Endothelial cell of umbilical vein (primary cell): ENCODE measurements at regions not wholly inside any gene's neighbourhood (a gene's known extent, or its start where the extent isn't known, plus 50 kb on each side); places are given as distances from the start of the nearest gene placed in this dataset.

Experiments
- BruUV-seq: library from RNA; stranded (reverse); fragments of 400-500 nt; replicated peaks from 2 replicates; lab custom pipeline; 2021; lab: Mats Ljungman, UMichigan
- CTCF ChIA-PET: fragments of 300-600, 350-600 bp; sonication (Branson Sonifier 250); formaldehyde crosslinking; loops from one replicate; lab custom pipeline; 2021; ENCODE audit warnings: antibody characterized with exemption, inconsistent platforms; lab: Charles Lee
- POLR2A ChIA-PET: fragments of 300-600, 350-600 bp; sonication (Branson Sonifier 250); formaldehyde crosslinking; loops from one replicate; lab custom pipeline; 2021; ENCODE audit warnings: antibody characterized with exemption, inconsistent platforms; lab: Charles Lee
- DNase-seq: peaks from one replicate; pipeline ENCODE4 v3.0.0-alpha.2; 2011; ENCODE audit warnings: low read depth, low spot score
- FAIRE-seq: peaks from 2 replicates; lab custom pipeline; 2011; peaks lifted over from hg19 to GRCh38; lab: Jason Lieb, UNC
- H2AFZ ChIP-seq: 2 replicates; pipeline ENCODE4 v1.6.0; 2012; ENCODE audit warnings: low read depth, low read length, control low read depth, inconsistent platforms
- H3K27ac ChIP-seq: 2 replicates; pipeline ENCODE4 v1.5.1; 2011; ENCODE audit warnings: low read depth, mild to moderate bottlenecking, control low read depth, low read length, moderate library complexity; ENCODE audit not compliant: insufficient read depth
- H3K27me3 ChIP-seq, 2 experiments: 2 replicates each; pipeline versions ENCODE4 v1.6.0 to v1.6.1; 2011; ENCODE audit warnings: low read length in 2 of 2, mixed read lengths in 1 of 2; ENCODE audit not compliant: control insufficient read depth in 2 of 2, insufficient read depth in 2 of 2
- H3K36me3 ChIP-seq, 2 experiments: 2 replicates in 1 of 2; 3 replicates in 1 of 2; pipeline ENCODE4 v1.5.1; 2011; ENCODE audit warnings: low read length in 2 of 2, mild to moderate bottlenecking in 1 of 2, moderate library complexity in 1 of 2; ENCODE audit not compliant: control insufficient read depth in 2 of 2, insufficient read depth in 2 of 2; ENCODE audit errors: extremely low read depth in 1 of 2
- H3K4me1 ChIP-seq: 3 replicates; pipeline ENCODE4 v1.5.1; 2011; ENCODE audit warnings: mild to moderate bottlenecking, low read length; ENCODE audit not compliant: control insufficient read depth, insufficient read depth; ENCODE audit errors: extremely low read depth
- H3K4me2 ChIP-seq: 2 replicates; pipeline ENCODE4 v1.6.1; 2011; ENCODE audit warnings: low read length, control low read depth, mixed read lengths; ENCODE audit not compliant: insufficient read depth
- H3K4me3 ChIP-seq, 3 experiments: fragments of 200-600 bp in 1 of 3; sonication (generic), shearing (Covaris generic) in 1 of 3; replicated peaks in 1 of 3; 2 replicates each; pipeline ENCODE4 v1.5.1; 2011 to 2016; ENCODE audit warnings: control low read depth in 3 of 3, low read length in 3 of 3, mild to moderate bottlenecking in 2 of 3, inconsistent platforms in 1 of 3, low read depth in 1 of 3, moderate library complexity in 1 of 3; ENCODE audit not compliant: insufficient read depth in 1 of 3
- H3K79me2 ChIP-seq: 2 replicates; pipeline ENCODE4 v1.6.0; 2012; ENCODE audit warnings: low read length, inconsistent platforms; ENCODE audit not compliant: control insufficient read depth, insufficient read depth
- H3K9ac ChIP-seq: replicated peaks from 2 replicates; pipeline ENCODE3; 2011; ENCODE audit warnings: low read length, control low read depth; ENCODE audit not compliant: insufficient read depth; ENCODE audit errors: extremely low read depth
- H3K9me1 ChIP-seq: replicated peaks from 3 replicates; pipeline ENCODE4 v1.6.0; 2011; ENCODE audit warnings: mild to moderate bottlenecking, low read length; ENCODE audit not compliant: control insufficient read depth, insufficient read depth; ENCODE audit errors: extremely low read depth
- H3K9me3 ChIP-seq: replicated peaks from 2 replicates; pipeline ENCODE4 v1.5.1; 2012; ENCODE audit warnings: low read length, inconsistent platforms; ENCODE audit not compliant: control insufficient read depth, insufficient read depth
- H4K20me1 ChIP-seq: replicated peaks from 2 replicates; pipeline ENCODE3; 2011; ENCODE audit warnings: mild to moderate bottlenecking, low read length; ENCODE audit not compliant: control insufficient read depth, insufficient read depth; ENCODE audit errors: extremely low read depth
- CTCF ChIP-seq, 2 donors: IDR thresholded peaks; 1 replicate in 1 of 2; 2 replicates in 1 of 2; pipeline ENCODE4 v1.5.1; 2011; ENCODE audit warnings: low read length in 2 of 2, mild to moderate bottlenecking in 2 of 2, moderate library complexity in 2 of 2, control low read depth in 1 of 2, inconsistent platforms in 1 of 2, low read depth in 1 of 2; ENCODE audit not compliant: insufficient read depth in 1 of 2; ENCODE audit errors: extremely low read depth in 1 of 2
- EZH2 ChIP-seq: IDR thresholded peaks from 2 replicates; pipeline ENCODE4 v1.6.1; 2012; ENCODE audit warnings: borderline replicate concordance, low read depth, mild to moderate bottlenecking, moderate library complexity, low read length, inconsistent platforms; ENCODE audit not compliant: severe bottlenecking
- FOS ChIP-seq: IDR thresholded peaks from 2 replicates; pipeline ENCODE4 v1.6.1; 2011; ENCODE audit warnings: mild to moderate bottlenecking, low read length, moderate library complexity, borderline replicate concordance; ENCODE audit not compliant: insufficient read depth
- GATA2 ChIP-seq: IDR thresholded peaks from 2 replicates; pipeline ENCODE4 v1.7.0; 2011; ENCODE audit warnings: low read depth, mild to moderate bottlenecking, moderate library complexity, mixed read lengths, low read length; ENCODE audit not compliant: insufficient read length, insufficient read depth
- JUN ChIP-seq: IDR thresholded peaks from 2 replicates; pipeline ENCODE4 v1.6.1; 2011; ENCODE audit warnings: borderline replicate concordance, low read depth; ENCODE audit not compliant: insufficient read length, insufficient read depth
- MAX ChIP-seq: IDR thresholded peaks from 2 replicates; pipeline ENCODE4 v1.6.1; 2011; ENCODE audit not compliant: insufficient read depth, insufficient read length
- MYC ChIP-seq: IDR thresholded peaks from one replicate; pipeline ENCODE4 v1.6.1; 2011; ENCODE audit warnings: mild to moderate bottlenecking, low read depth, low read length
- POLR2A ChIP-seq: IDR thresholded peaks from 2 replicates; pipeline ENCODE4 v1.6.1; 2012; ENCODE audit warnings: low read depth, mild to moderate bottlenecking, control low read depth, low read length
- POLR2AphosphoS5 ChIP-seq: IDR thresholded peaks from 2 replicates; pipeline ENCODE4 v1.6.1; 2012; ENCODE audit warnings: low read depth, mild to moderate bottlenecking, control low read depth, low read length, moderate library complexity; ENCODE audit not compliant: insufficient read depth
- dilution Hi-C: fragments of 300-500 bp; cut with MboI; formaldehyde crosslinking; loops from one replicate; pipeline ENCODE4 v1.15.0; 2019; ENCODE audit warnings: low sequenced_read_pairs; ENCODE audit not compliant: extremely low pct_ligation_motif_present
- intact Hi-C: fragments of 100-400 bp; cut with micrococcal nuclease; formaldehyde crosslinking; loops from one replicate; pipeline ENCODE4 v1.10.0; 2022

GRCh38 chr13:106361621-106362020 is 173.8 kb downstream of the EFNB2 start:
- no peak for DNase-seq
- no peak for TF ChIP-seq POLR2A
- TF ChIP-seq GATA2, result no peak
- no peak for TF ChIP-seq CTCF (IDR thresholded peaks at IDR 0.05; ENCODE audit: extremely low read depth in 1 of 2, insufficient read depth in 1 of 2, low read depth in 1 of 2, low read length in 2 of 2)
- no peak for TF ChIP-seq MYC
- TF ChIP-seq EZH2, result no peak
- no peak for TF ChIP-seq FOS
- TF ChIP-seq JUN, result no peak
- TF ChIP-seq POLR2AphosphoS5, result no peak
- TF ChIP-seq MAX, result no peak
- CTCF ChIA-PET, result no interaction called here
- no peaks in the 10 kb centered on the region for H3K36me3 ChIP-seq
- H3K27me3 ChIP-seq, result no peaks in the 10 kb centered on the region
- intact Hi-C loops, result loop anchor here (10.0 kb wide), 1 partner anchor 847 kb away; no protein-coding TSS in a partner anchor
- no peak overlapping the region for H3K4me3 ChIP-seq
- H3K4me2 ChIP-seq, result no peak overlapping the region
- POLR2A ChIA-PET, result no interaction called here
- H3K27ac ChIP-seq, result no peak overlapping the region
- peaks cover 6% of the 10 kb centered on the region for H3K4me1 ChIP-seq
- dilution Hi-C loops, result no loop called here
- no peak for FAIRE-seq
- no peaks in the 10 kb centered on the region for H4K20me1 ChIP-seq
- H3K9me3 ChIP-seq, result no peaks in the 10 kb centered on the region
- no peaks in the 10 kb centered on the region for H3K9me1 ChIP-seq
- BruUV-seq, result no TSS peak
- H3K79me2 ChIP-seq, result no peaks in the 10 kb centered on the region
- no peak overlapping the region for H2AFZ ChIP-seq
- no peak overlapping the region for H3K9ac ChIP-seq
